Nephron (organoid): ENCODE measurements at regions not wholly inside any gene's neighbourhood (a gene's known extent, or its start where the extent isn't known, plus 50 kb on each side); places are given as distances from the start of the nearest gene placed in this dataset.

ENCODE experiments used
- H3K27ac Mint-ChIP-seq, 3 experiments: 2 replicates each; pipeline ENCODE4 v1.8.0; 2020; ENCODE audit warnings: mixed read lengths in 3 of 3, mild to moderate bottlenecking in 2 of 3, moderate library complexity in 1 of 3
- H3K27me3 Mint-ChIP-seq: 2 replicates; pipeline ENCODE4 v1.8.0; 2021; ENCODE audit warnings: low read depth, mild to moderate bottlenecking, moderate library complexity, mixed read lengths
- H3K36me3 Mint-ChIP-seq: 2 replicates; pipeline ENCODE4 v1.8.0; 2020; ENCODE audit warnings: low read depth, mixed read lengths
- H3K4me1 Mint-ChIP-seq: 2 replicates; pipeline ENCODE4 v1.8.0; 2020; ENCODE audit warnings: mixed read lengths
- H3K4me3 Mint-ChIP-seq, 3 experiments: 2 replicates each; pipeline ENCODE4 v1.8.0; 2020; ENCODE audit warnings: mild to moderate bottlenecking in 3 of 3, mixed read lengths in 3 of 3, moderate library complexity in 2 of 3
- H3K9me3 Mint-ChIP-seq: 2 replicates; pipeline ENCODE4 v1.8.0; 2020; ENCODE audit warnings: mixed read lengths
- CTCF ChIP-seq, 3 experiments: fragments of 200-600 bp; sonication (generic); IDR thresholded peaks; one replicate each; pipeline ENCODE4 v1.5.0; 2021; ENCODE audit warnings: antibody characterized with exemption in 3 of 3; ENCODE audit not compliant: unreplicated experiment in 3 of 3

- no peaks in the 10 kb centered on the region for H3K36me3 Mint-ChIP-seq
- no peaks in the 10 kb centered on the region for H3K9me3 Mint-ChIP-seq
- H3K27ac Mint-ChIP-seq = peak overlapping the region in 2 of 3 experiments; percentile 9 to 18
- peaks cover 16% of the 10 kb centered on the region for H3K27me3 Mint-ChIP-seq
- TF ChIP-seq CTCF (IDR thresholded peaks at IDR 0.05; ENCODE audit: unreplicated experiment in 3 of 3) = no peak
- no peak overlapping the region for H3K4me3 Mint-ChIP-seq
- peaks cover 53% of the 10 kb centered on the region for H3K4me1 Mint-ChIP-seq
Measured at GRCh38 chr9:107633406-107633805, 143.8 kb upstream of the KLF4 start.

GRCh38 chr9:107632661-107633060 lies 143.1 kb upstream of the KLF4 start:
- no peak for TF ChIP-seq CTCF (IDR thresholded peaks at IDR 0.05; ENCODE audit: unreplicated experiment in 3 of 3)
- Mint-ChIP-seq H3K27me3 (peaks cover 18% of the 10 kb centered on the region), H3K9me3 (no peaks in the 10 kb centered on the region), H3K4me1 (peaks cover 49% of the 10 kb centered on the region), H3K27ac (peak overlapping the region; percentile 1 to 13 (median 10)), H3K36me3 (no peaks in the 10 kb centered on the region), H3K4me3 (no peak overlapping the region)

GRCh38 chr9:107632216-107632615 lies 142.6 kb upstream of the KLF4 start:
- H3K27me3 Mint-ChIP-seq = peaks cover 18% of the 10 kb centered on the region
- H3K9me3 Mint-ChIP-seq = no peaks in the 10 kb centered on the region
- TF ChIP-seq CTCF (IDR thresholded peaks at IDR 0.05; ENCODE audit: unreplicated experiment in 3 of 3) = no peak
- no peaks in the 10 kb centered on the region for H3K36me3 Mint-ChIP-seq
- H3K4me3 Mint-ChIP-seq = no peak overlapping the region
- peaks cover 46% of the 10 kb centered on the region for H3K4me1 Mint-ChIP-seq
- H3K27ac Mint-ChIP-seq = peak overlapping the region; percentile 1 to 13 (median 10)

- no peak overlapping the region for H3K4me3 Mint-ChIP-seq
- H3K4me1 Mint-ChIP-seq = peaks cover 43% of the 10 kb centered on the region
- no peaks in the 10 kb centered on the region for H3K36me3 Mint-ChIP-seq
- H3K27me3 Mint-ChIP-seq = peaks cover 18% of the 10 kb centered on the region
- peak overlapping the region in 2 of 3 experiments; percentile 10 to 13 for H3K27ac Mint-ChIP-seq
- H3K9me3 Mint-ChIP-seq = no peaks in the 10 kb centered on the region
- no peak for TF ChIP-seq CTCF (IDR thresholded peaks at IDR 0.05; ENCODE audit: unreplicated experiment in 3 of 3)
Measured at GRCh38 chr9:107631788-107632187, 142.2 kb upstream of the KLF4 start.

GRCh38 chr9:107630156-107630555 lies 140.6 kb upstream of the KLF4 start:
- H3K27ac Mint-ChIP-seq = no peak overlapping the region
- no peak for TF ChIP-seq CTCF (IDR thresholded peaks at IDR 0.05; ENCODE audit: unreplicated experiment in 3 of 3)
- peaks cover 18% of the 10 kb centered on the region for H3K27me3 Mint-ChIP-seq
- H3K4me1 Mint-ChIP-seq = peaks cover 29% of the 10 kb centered on the region
- H3K9me3 Mint-ChIP-seq = no peaks in the 10 kb centered on the region
- no peaks in the 10 kb centered on the region for H3K36me3 Mint-ChIP-seq
- no peak overlapping the region for H3K4me3 Mint-ChIP-seq

GRCh38 chr9:107628444-107628843 lies 138.9 kb upstream of the KLF4 start:
- H3K4me1 Mint-ChIP-seq = peaks cover 24% of the 10 kb centered on the region
- H3K36me3 Mint-ChIP-seq = no peaks in the 10 kb centered on the region
- H3K9me3 Mint-ChIP-seq = no peaks in the 10 kb centered on the region
- peaks cover 18% of the 10 kb centered on the region for H3K27me3 Mint-ChIP-seq
- TF ChIP-seq CTCF (IDR thresholded peaks at IDR 0.05; ENCODE audit: unreplicated experiment in 3 of 3) = no peak
- H3K4me3 Mint-ChIP-seq = no peak overlapping the region
- H3K27ac Mint-ChIP-seq = peak overlapping the region in 1 of 3 experiments; percentile 6
